ENCODE measurements at regions not wholly inside any gene's neighbourhood (a gene's known extent, or its start where the extent isn't known, plus 50 kb on each side); places are given as distances from the start of the nearest gene placed in this dataset.

- DNase-seq (ENCODE audit: low read depth in 2 of 2), result no peak
These were observed 1319.8 kb downstream of the TMEM121 start for GRCh38 chr14:106846218-106846617.

- DNase-seq (ENCODE audit: low read depth in 2 of 2), result no peak
These were observed 1322.1 kb downstream of the TMEM121 start for GRCh38 chr14:106848330-106849121.

GRCh38 chr14:106850913-106851825 lies 1324.8 kb downstream of the TMEM121 start:
- DNase-seq (ENCODE audit: low read depth in 2 of 2), result no peak

- DNase-seq (ENCODE audit: low read depth in 2 of 2), result peak; percentile 74 to 86
These were observed 1346.4 kb downstream of the TMEM121 start for GRCh38 chr14:106872611-106873446.

GRCh38 chr14:106874350-106874749 lies 1348.0 kb downstream of the TMEM121 start:
- no peak for DNase-seq (ENCODE audit: low read depth in 2 of 2)

GRCh38 chr14:106875503-106875902 lies 1349.1 kb downstream of the TMEM121 start:
- peak in 1 of 2 experiments; percentile 11 for DNase-seq (ENCODE audit: low read depth in 2 of 2)

- DNase-seq (ENCODE audit: low read depth in 2 of 2), result no peak
These were observed 1350.3 kb downstream of the TMEM121 start for GRCh38 chr14:106876711-106877110.

- DNase-seq (ENCODE audit: low read depth in 2 of 2), result no peak
These were observed 1351.1 kb downstream of the TMEM121 start for GRCh38 chr14:106877517-106877916.

- peak in 1 of 2 experiments; percentile 57 for DNase-seq (ENCODE audit: low read depth in 2 of 2)
These were observed 1352.9 kb downstream of the TMEM121 start for GRCh38 chr14:106879241-106879640.

GRCh38 chr14:106883218-106883692 lies 1356.9 kb downstream of the TMEM121 start:
- peak in 1 of 2 experiments; percentile 47 for DNase-seq (ENCODE audit: low read depth in 2 of 2)

All from stimulated activated CD4-positive, alpha-beta T cell treated with anti-CD3 and anti-CD28 coated beads, Interleukin-12 subunit alpha, Interleukin-12 subunit beta, amount 100 ng/mL, for 24 hours (primary cell).